AG04449 (cell line): ENCODE measurements at regions not wholly inside any gene's neighbourhood (a gene's known extent, or its start where the extent isn't known, plus 50 kb on each side); places are given as distances from the start of the nearest gene placed in this dataset.
A peak's percentile ranks its signal among the peaks of the same experiment; 100 is the strongest.

Source experiments
- CTCF ChIA-PET: fragments of 350-600 bp; formaldehyde crosslinking; extraction: SDS; loops from one replicate; lab custom pipeline; 2021; ENCODE audit warnings: antibody characterized with exemption; lab: Yijun Ruan, JAX
- POLR2A ChIA-PET: fragments of 400-600, 350-600 bp; formaldehyde crosslinking; extraction: SDS; loops from one replicate; lab custom pipeline; 2020; ENCODE audit warnings: antibody characterized with exemption, inconsistent platforms; lab: Yijun Ruan, JAX
- DNase-seq: peaks from one replicate; pipeline ENCODE4 v3.0.0-alpha.2; 2010; ENCODE audit warnings: low read depth, low spot score
- H3K4me3 ChIP-seq: 2 replicates; pipeline ENCODE4 v1.5.1; 2011; ENCODE audit warnings: low read depth, mild to moderate bottlenecking, control low read depth, low read length
- TF ChIP-seq, protein P1 (sequence below): IDR thresholded peaks from one replicate; pipeline ENCODE4 v1.5.1; 2011; ENCODE audit warnings: mild to moderate bottlenecking, moderate library complexity, low read length, control low read depth, inconsistent platforms; ENCODE audit not compliant: insufficient read depth; ENCODE audit errors: missing control alignments

DNA sequence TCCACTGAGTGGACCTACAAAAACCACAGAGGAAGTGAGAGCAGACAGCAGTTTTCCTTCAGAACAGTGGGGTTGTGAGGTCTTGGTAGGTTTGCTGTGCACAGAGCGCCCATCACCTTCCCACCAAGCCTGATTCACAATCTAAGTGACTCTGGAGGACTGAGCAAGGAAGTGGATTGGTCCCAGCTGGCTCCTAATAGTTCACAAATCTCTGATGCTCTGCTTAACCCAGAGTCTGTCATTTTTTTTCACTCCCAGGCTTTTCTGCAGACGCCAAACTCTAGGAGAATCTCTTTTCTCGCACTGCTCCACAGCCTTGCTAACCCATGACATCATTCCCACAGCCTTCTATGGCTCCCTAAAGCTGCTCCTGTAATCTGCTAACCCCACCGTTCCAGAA, 280.4 kb downstream of the C1D start:
- DNase-seq: no peak
- no peak overlapping the region for H3K4me3 ChIP-seq
- ChIA-PET POLR2A (no interaction called here), CTCF (no interaction called here)
- TF ChIP-seq, protein P1, sequence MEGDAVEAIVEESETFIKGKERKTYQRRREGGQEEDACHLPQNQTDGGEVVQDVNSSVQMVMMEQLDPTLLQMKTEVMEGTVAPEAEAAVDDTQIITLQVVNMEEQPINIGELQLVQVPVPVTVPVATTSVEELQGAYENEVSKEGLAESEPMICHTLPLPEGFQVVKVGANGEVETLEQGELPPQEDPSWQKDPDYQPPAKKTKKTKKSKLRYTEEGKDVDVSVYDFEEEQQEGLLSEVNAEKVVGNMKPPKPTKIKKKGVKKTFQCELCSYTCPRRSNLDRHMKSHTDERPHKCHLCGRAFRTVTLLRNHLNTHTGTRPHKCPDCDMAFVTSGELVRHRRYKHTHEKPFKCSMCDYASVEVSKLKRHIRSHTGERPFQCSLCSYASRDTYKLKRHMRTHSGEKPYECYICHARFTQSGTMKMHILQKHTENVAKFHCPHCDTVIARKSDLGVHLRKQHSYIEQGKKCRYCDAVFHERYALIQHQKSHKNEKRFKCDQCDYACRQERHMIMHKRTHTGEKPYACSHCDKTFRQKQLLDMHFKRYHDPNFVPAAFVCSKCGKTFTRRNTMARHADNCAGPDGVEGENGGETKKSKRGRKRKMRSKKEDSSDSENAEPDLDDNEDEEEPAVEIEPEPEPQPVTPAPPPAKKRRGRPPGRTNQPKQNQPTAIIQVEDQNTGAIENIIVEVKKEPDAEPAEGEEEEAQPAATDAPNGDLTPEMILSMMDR: no peak

- TF ChIP-seq, protein P1: no peak
- DNase-seq: no peak
- no peak overlapping the region for H3K4me3 ChIP-seq
- CTCF ChIA-PET: no interaction called here
- POLR2A ChIA-PET: no interaction called here
These were observed 279.8 kb downstream of the C1D start for GRCh38 chr2:67783026-67783425.

- POLR2A ChIA-PET: interaction anchor here (1.1 kb wide), 1 partner anchor 12 kb away, joined by 3 read pairs; no protein-coding TSS in a partner anchor
- TF ChIP-seq, protein P1: no peak
- peak; percentile 90 for DNase-seq
- no peak overlapping the region for H3K4me3 ChIP-seq
- CTCF ChIA-PET: interaction anchor here (0.6 to 1.1 kb wide), 3 partner anchors 10 to 18 kb away, joined by 3 read pairs; no protein-coding TSS in a partner anchor
These were observed 272.2 kb downstream of the C1D start for GRCh38 chr2:67790622-67791021.

DNA sequence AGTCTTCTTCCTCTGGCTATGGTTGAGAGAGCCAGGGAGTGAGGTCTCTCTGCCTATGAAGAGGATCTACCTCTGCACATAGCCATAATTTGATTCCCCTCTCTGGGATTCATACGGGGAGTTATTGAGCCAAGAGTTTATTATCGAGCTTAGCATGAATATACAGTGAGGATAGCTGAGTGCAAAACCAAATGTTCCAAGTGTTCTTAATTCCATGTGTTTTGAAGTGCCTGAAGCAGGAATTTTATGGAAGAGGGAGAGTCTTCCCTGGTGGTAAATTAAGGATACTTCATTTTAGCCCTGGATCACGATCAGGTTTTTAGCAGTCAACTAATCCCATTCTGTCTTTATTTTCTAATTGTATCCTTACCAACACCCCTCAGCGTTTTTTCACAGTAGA, 270.6 kb downstream of the C1D start:
- H3K4me3 ChIP-seq: no peak overlapping the region
- no peak for DNase-seq
- ChIA-PET POLR2A (no interaction called here), CTCF (no interaction called here)
- TF ChIP-seq, protein P1: no peak

DNA sequence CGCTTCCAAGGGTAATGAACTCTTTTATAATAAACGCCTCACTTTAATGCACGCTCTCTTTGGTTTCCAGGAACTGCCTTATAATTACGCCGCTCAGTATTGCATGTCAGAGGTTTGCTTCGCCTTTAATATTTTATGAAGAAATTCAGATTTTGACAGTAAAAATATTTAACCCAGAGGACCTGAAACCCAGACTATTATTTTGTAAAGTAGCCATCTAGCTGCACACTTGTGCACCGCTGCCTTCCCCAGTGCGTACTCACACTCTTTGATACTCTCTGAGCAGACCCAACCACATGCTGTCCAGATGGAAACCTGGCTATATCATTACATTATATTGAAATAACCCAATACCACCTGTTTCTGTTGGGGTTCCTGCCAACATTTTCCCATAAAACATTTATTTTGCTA, 270.1 kb downstream of the C1D start:
- TF ChIP-seq, protein P1: no peak
- DNase-seq: no peak
- POLR2A ChIA-PET: no interaction called here
- CTCF ChIA-PET: interaction anchor here (1.4 kb wide), 1 partner anchor 12 kb away, joined by 6 read pairs; no protein-coding TSS in a partner anchor
- no peak overlapping the region for H3K4me3 ChIP-seq

DNA sequence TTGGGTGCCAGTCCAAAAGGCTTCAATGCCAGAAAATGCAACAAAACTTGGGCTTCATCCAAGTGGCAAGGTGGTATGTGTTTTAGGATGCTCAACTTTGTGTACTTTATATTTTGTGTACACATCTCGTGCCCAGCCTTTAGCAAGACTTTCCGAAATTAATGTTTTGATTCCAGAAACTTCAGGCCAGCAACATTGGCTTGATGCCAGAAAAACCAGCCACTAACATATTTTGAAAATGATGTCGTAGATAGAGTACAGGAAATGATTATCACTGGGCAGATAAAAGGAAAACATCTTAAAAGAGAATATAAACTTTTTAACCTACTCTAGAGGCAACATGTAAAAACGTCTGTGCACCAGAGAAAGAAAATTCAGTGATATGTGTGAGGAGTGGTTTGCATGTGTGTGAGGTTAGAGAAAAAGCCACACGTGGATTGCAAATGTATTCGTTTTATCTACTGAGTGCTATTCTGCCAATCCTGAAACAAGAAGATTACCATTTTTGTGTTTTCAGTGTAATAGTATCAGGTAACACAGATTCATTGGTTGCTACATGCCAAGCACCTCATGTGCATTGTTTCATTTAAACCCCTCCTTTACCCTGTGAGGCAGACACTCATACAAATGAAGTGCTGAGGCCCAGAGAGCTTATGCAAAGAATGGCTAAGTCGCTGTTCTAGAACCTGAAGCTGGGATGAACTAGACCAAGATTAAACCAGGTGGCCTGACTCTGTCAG, 264.8 kb downstream of the C1D start:
- TF ChIP-seq, protein P1: no peak
- POLR2A ChIA-PET: no interaction called here
- DNase-seq: no peak
- CTCF ChIA-PET: no interaction called here
- no peak overlapping the region for H3K4me3 ChIP-seq
